ENCODE measurements at regions not wholly inside any gene's neighbourhood (a gene's known extent, or its start where the extent isn't known, plus 50 kb on each side); places are given as distances from the start of the nearest gene placed in this dataset.
A peak's percentile ranks its signal among the peaks of the same experiment; 100 is the strongest.

DNA sequence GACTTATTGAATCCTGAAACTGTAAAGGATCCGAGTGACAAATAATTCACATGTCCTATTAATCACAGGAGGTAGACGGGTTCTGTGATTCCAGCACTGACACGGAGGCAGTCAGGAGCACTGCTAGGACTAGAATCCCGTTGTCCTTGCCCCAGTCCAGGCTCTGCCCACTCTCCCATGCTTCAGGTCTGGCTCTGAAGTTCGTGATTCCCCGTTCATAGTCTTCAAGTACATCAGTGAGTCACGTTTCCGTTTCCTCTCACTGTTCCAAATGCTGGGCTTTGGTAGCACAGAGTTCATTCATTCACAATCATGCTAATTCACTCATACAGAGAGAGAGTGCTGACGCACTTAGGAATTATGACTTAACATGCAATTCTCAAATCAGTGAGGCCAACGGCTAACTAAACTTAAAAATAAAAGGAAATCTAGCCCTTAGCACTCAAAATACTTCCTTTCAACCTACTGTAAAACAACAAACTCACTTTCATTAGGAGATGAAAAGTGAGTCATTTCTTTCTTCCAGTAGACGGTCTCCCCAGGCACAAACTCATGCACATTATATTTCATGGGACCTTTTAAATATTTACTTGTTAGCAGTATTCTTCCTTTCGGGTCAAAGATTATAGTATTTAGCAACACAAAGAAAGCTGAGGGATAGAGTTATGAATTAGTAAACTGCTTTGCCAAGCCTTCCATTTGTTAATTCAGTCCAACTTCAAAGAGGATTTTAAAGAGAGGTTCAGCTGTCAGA lies 94.0 kb upstream of the NHSL1 start (continued):
- no peak for TF ChIP-seq ZNF707 (tag by site-specific recombination; IDR thresholded peaks at IDR 0.05)
- TF ChIP-seq, protein P1, sequence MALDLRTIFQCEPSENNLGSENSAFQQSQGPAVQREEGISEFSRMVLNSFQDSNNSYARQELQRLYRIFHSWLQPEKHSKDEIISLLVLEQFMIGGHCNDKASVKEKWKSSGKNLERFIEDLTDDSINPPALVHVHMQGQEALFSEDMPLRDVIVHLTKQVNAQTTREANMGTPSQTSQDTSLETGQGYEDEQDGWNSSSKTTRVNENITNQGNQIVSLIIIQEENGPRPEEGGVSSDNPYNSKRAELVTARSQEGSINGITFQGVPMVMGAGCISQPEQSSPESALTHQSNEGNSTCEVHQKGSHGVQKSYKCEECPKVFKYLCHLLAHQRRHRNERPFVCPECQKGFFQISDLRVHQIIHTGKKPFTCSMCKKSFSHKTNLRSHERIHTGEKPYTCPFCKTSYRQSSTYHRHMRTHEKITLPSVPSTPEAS (tag by site-specific recombination; IDR thresholded peaks at IDR 0.05) = no peak
- no peak for TF ChIP-seq KLF9 (tag by site-specific recombination; IDR thresholded peaks at IDR 0.05; ENCODE audit: low read depth)
- TF ChIP-seq ZSCAN16 (tag by site-specific recombination; IDR thresholded peaks at IDR 0.05) = no peak
- no peak for TF ChIP-seq ZNF571 (tag by site-specific recombination; IDR thresholded peaks at IDR 0.05)
- TF ChIP-seq ZNF610 (tag by site-specific recombination; IDR thresholded peaks at IDR 0.05; ENCODE audit: borderline replicate concordance) = no peak
- TF ChIP-seq ZNF777 (tag by site-specific recombination; IDR thresholded peaks at IDR 0.05; ENCODE audit: borderline replicate concordance) = no peak
- TF ChIP-seq, protein P2, sequence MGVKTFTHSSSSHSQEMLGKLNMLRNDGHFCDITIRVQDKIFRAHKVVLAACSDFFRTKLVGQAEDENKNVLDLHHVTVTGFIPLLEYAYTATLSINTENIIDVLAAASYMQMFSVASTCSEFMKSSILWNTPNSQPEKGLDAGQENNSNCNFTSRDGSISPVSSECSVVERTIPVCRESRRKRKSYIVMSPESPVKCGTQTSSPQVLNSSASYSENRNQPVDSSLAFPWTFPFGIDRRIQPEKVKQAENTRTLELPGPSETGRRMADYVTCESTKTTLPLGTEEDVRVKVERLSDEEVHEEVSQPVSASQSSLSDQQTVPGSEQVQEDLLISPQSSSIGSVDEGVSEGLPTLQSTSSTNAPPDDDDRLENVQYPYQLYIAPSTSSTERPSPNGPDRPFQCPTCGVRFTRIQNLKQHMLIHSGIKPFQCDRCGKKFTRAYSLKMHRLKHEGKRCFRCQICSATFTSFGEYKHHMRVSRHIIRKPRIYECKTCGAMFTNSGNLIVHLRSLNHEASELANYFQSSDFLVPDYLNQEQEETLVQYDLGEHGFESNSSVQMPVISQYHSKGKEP (tag by site-specific recombination; IDR thresholded peaks at IDR 0.05) = peak; percentile 62
- no peak for TF ChIP-seq ZNF394 (tag by site-specific recombination; IDR thresholded peaks at IDR 0.05; ENCODE audit: borderline replicate concordance)
- TF ChIP-seq ZNF10 (tag by site-specific recombination; IDR thresholded peaks at IDR 0.05) = no peak
- TF ChIP-seq, protein P3, sequence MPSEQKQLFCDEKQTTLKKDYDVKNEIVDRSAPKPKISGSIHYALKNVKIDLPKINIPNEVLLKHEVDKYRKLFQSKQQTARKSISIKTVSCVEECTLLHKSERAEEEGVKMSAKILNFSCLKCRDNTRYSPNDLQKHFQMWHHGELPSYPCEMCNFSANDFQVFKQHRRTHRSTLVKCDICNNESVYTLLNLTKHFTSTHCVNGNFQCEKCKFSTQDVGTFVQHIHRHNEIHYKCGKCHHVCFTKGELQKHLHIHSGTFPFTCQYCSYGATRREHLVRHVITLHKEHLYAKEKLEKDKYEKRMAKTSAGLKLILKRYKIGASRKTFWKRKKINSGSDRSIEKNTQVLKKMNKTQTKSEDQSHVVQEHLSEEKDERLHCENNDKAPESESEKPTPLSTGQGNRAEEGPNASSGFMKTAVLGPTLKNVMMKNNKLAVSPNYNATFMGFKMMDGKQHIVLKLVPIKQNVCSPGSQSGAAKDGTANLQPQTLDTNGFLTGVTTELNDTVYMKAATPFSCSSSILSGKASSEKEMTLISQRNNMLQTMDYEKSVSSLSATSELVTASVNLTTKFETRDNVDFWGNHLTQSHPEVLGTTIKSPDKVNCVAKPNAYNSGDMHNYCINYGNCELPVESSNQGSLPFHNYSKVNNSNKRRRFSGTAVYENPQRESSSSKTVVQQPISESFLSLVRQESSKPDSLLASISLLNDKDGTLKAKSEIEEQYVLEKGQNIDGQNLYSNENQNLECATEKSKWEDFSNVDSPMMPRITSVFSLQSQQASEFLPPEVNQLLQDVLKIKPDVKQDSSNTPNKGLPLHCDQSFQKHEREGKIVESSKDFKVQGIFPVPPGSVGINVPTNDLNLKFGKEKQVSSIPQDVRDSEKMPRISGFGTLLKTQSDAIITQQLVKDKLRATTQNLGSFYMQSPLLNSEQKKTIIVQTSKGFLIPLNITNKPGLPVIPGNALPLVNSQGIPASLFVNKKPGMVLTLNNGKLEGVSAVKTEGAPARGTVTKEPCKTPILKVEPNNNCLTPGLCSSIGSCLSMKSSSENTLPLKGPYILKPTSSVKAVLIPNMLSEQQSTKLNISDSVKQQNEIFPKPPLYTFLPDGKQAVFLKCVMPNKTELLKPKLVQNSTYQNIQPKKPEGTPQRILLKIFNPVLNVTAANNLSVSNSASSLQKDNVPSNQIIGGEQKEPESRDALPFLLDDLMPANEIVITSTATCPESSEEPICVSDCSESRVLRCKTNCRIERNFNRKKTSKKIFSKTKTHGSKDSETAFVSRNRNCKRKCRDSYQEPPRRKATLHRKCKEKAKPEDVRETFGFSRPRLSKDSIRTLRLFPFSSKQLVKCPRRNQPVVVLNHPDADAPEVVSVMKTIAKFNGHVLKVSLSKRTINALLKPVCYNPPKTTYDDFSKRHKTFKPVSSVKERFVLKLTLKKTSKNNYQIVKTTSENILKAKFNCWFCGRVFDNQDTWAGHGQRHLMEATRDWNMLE (tag by site-specific recombination; conservative IDR thresholded peaks at IDR 0.05; ENCODE audit: low read depth) = peak; percentile 28; the same call in 1 of the 2 replicates
- no peak for TF ChIP-seq ZBTB7A (tag by site-specific recombination; IDR thresholded peaks at IDR 0.05; ENCODE audit: low read depth)
- TF ChIP-seq ZNF585B (tag by site-specific recombination; IDR thresholded peaks at IDR 0.05) = no peak
- no peak for TF ChIP-seq ZNF202 (tag by site-specific recombination; IDR thresholded peaks at IDR 0.05; ENCODE audit: borderline replicate concordance)
- no peak for TF ChIP-seq ZNF670 (tag by site-specific recombination; IDR thresholded peaks at IDR 0.05; ENCODE audit: low read depth)
- no peak for TF ChIP-seq ZFP41 (tag by site-specific recombination; IDR thresholded peaks at IDR 0.05; ENCODE audit: borderline replicate concordance)
- TF ChIP-seq, protein P4, sequence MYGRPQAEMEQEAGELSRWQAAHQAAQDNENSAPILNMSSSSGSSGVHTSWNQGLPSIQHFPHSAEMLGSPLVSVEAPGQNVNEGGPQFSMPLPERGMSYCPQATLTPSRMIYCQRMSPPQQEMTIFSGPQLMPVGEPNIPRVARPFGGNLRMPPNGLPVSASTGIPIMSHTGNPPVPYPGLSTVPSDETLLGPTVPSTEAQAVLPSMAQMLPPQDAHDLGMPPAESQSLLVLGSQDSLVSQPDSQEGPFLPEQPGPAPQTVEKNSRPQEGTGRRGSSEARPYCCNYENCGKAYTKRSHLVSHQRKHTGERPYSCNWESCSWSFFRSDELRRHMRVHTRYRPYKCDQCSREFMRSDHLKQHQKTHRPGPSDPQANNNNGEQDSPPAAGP (tag by site-specific recombination; IDR thresholded peaks at IDR 0.05) = no peak
- no peak for TF ChIP-seq HOXC10 (CRISPR knock-in tag; IDR thresholded peaks at IDR 0.05)
- TF ChIP-seq, protein P5, sequence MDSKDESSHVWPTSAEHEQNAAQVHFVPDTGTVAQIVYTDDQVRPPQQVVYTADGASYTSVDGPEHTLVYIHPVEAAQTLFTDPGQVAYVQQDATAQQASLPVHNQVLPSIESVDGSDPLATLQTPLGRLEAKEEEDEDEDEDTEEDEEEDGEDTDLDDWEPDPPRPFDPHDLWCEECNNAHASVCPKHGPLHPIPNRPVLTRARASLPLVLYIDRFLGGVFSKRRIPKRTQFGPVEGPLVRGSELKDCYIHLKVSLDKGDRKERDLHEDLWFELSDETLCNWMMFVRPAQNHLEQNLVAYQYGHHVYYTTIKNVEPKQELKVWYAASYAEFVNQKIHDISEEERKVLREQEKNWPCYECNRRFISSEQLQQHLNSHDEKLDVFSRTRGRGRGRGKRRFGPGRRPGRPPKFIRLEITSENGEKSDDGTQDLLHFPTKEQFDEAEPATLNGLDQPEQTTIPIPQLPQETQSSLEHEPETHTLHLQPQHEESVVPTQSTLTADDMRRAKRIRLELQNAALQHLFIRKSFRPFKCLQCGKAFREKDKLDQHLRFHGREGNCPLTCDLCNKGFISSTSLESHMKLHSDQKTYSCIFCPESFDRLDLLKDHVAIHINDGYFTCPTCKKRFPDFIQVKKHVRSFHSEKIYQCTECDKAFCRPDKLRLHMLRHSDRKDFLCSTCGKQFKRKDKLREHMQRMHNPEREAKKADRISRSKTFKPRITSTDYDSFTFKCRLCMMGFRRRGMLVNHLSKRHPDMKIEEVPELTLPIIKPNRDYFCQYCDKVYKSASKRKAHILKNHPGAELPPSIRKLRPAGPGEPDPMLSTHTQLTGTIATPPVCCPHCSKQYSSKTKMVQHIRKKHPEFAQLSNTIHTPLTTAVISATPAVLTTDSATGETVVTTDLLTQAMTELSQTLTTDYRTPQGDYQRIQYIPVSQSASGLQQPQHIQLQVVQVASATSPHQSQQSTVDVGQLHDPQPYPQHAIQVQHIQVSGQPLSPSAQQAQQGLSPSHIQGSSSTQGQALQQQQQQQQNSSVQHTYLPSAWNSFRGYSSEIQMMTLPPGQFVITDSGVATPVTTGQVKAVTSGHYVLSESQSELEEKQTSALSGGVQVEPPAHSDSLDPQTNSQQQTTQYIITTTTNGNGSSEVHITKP (tag by site-specific recombination; IDR thresholded peaks at IDR 0.05) = no peak
- no peak for TF ChIP-seq ZNF354C (tag by site-specific recombination; IDR thresholded peaks at IDR 0.05; ENCODE audit: borderline replicate concordance, low read depth)
- no peak for TF ChIP-seq ZNF514 (tag by site-specific recombination; IDR thresholded peaks at IDR 0.05)
- TF ChIP-seq SALL2 (tag by site-specific recombination; IDR thresholded peaks at IDR 0.05; ENCODE audit: borderline replicate concordance) = no peak
- TF ChIP-seq ZFP69B (tag by site-specific recombination; IDR thresholded peaks at IDR 0.05) = 0 out of 2 replicates have a peak, but pooled peaks have one; percentile 27
- TF ChIP-seq, protein P6, sequence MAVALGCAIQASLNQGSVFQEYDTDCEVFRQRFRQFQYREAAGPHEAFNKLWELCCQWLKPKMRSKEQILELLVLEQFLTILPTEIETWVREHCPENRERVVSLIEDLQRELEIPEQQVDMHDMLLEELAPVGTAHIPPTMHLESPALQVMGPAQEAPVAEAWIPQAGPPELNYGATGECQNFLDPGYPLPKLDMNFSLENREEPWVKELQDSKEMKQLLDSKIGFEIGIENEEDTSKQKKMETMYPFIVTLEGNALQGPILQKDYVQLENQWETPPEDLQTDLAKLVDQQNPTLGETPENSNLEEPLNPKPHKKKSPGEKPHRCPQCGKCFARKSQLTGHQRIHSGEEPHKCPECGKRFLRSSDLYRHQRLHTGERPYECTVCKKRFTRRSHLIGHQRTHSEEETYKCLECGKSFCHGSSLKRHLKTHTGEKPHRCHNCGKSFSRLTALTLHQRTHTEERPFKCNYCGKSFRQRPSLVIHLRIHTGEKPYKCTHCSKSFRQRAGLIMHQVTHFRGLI (tag by site-specific recombination; IDR thresholded peaks at IDR 0.05) = peak; percentile 56; the same call in 1 of the 2 replicates
- no peak for TF ChIP-seq EGR2 (tag by site-specific recombination; IDR thresholded peaks at IDR 0.05; ENCODE audit: low read depth)

All from HEK293 (cell line).